Transverse colon (tissue), 4 donors: ENCODE measurements at regions not wholly inside any gene's neighbourhood (a gene's known extent, or its start where the extent isn't known, plus 50 kb on each side); places are given as distances from the start of the nearest gene placed in this dataset.

Experiments
- CTCF ChIP-seq, 5 experiments: fragments of 200-600 bp in 3 of 5; fragments of 450-650 bp in 2 of 5; sonication (generic) in 3 of 5; IDR thresholded peaks; 1 replicate in 2 of 5; 2 replicates in 3 of 5; pipeline ENCODE4 v1.5.1; 2016 to 2017; ENCODE audit warnings: antibody characterized with exemption in 5 of 5, inconsistent platforms in 3 of 5, mild to moderate bottlenecking in 2 of 5, moderate library complexity in 1 of 5
- EP300 ChIP-seq: sonication (generic); formaldehyde crosslinking; IDR thresholded peaks from one replicate; pipeline ENCODE4 v1.6.1; 2017; ENCODE audit warnings: antibody characterized with exemption, low read depth
- POLR2A ChIP-seq: fragments of 450-650 bp; IDR thresholded peaks from one replicate; pipeline ENCODE4 v1.6.1; 2016; ENCODE audit warnings: antibody characterized with exemption, mild to moderate bottlenecking, moderate library complexity
- POLR2AphosphoS5 ChIP-seq, 3 donors: sonication (generic); formaldehyde crosslinking; IDR thresholded peaks; one replicate each; pipeline ENCODE4 v1.6.1; 2016; ENCODE audit warnings: antibody characterized with exemption in 3 of 3

DNA sequence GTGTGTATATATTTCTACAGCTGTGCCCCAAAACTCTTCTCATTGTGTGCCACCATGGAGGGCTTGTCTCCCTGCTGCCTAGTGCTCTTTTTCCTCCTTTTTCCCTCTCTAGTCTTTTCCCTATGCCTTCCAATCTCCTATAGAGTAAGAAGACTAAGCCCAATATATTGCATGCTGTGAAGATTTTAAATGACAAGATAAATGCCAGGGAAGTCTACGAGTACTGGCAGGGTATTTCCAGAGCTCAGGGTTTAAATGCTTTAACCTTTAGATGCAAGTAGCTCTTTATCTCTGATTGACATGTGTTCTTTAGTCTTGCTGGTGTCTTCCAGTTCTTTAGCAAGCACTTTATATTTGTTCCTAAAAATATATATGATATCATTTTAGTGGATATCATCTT, 200.7 kb downstream of the SLITRK1 start:
- TF ChIP-seq CTCF (IDR thresholded peaks at IDR 0.05) (no peak), POLR2A (no peak), POLR2AphosphoS5 (IDR thresholded peaks at IDR 0.05) (no peak), EP300 (no peak)
